ENCODE measurements at regions not wholly inside any gene's neighbourhood (a gene's known extent, or its start where the extent isn't known, plus 50 kb on each side); places are given as distances from the start of the nearest gene placed in this dataset.
"Not testable (repeated sequence)": the region's sequence is repeated elsewhere in the genome, so short reads cannot be mapped to it uniquely, and the experiment has no call there.

- no peak for DNase-seq
- no peaks in the 10 kb centered on the region for H3K4me1 ChIP-seq
- TF ChIP-seq CTCF (IDR thresholded peaks at IDR 0.05 in 8 of 11, conservative IDR thresholded peaks at IDR 0.05 in 3 of 11) (no peak), POLR2A (IDR thresholded peaks at IDR 0.05) (no peak), POLR2AphosphoS5 (IDR thresholded peaks at IDR 0.05) (no peak)
- H3K9me3 ChIP-seq: peaks cover 0 to 68% (median 45%) of the 10 kb centered on the region in 8 donors
- no peaks in the 10 kb centered on the region for H3K27me3 ChIP-seq (replicated peaks in 1 of 7)
- no peaks in the 10 kb centered on the region for H3K36me3 ChIP-seq
- WGBS, 5 donors: 85 to 96% (median 93%) methylated on average over 1 of the region's 1 CpG
- H3K4me3 ChIP-seq: no peak overlapping the region
- no peak overlapping the region for H3K27ac ChIP-seq
- intact Hi-C loops (cut with DNase I; ENCODE audit: low total_unique reads): no loop called here
Measured at GRCh38 chr5:92215116-92215515, 832.0 kb upstream of the ARRDC3 start.

GRCh38 chr5:92208265-92208664, 825.1 kb upstream of the ARRDC3 start:
- Histone ChIP-seq H3K4me3 (no peak overlapping the region), H3K9me3 (peaks cover 0 to 40% (median 9%) of the 10 kb centered on the region in 8 donors), H3K4me1 (no peaks in the 10 kb centered on the region), H3K27me3 (replicated peaks in 1 of 7) (no peaks in the 10 kb centered on the region), H3K27ac (no peak overlapping the region), H3K36me3 (no peaks in the 10 kb centered on the region)
- intact Hi-C loops (cut with DNase I; ENCODE audit: low total_unique reads): no loop called here
- TF ChIP-seq CTCF (IDR thresholded peaks at IDR 0.05 in 8 of 11, conservative IDR thresholded peaks at IDR 0.05 in 3 of 11): no peak
- no peak for TF ChIP-seq POLR2AphosphoS5 (IDR thresholded peaks at IDR 0.05)
- no peak for TF ChIP-seq POLR2A (IDR thresholded peaks at IDR 0.05)
- DNase-seq: no peak
- 74 to 91% (median 82%) methylated on average over 3 of the region's 3 CpGs for WGBS, 5 donors

- Histone ChIP-seq H3K27ac (no peak overlapping the region), H3K36me3 (no peaks in the 10 kb centered on the region)
- intact Hi-C loops (cut with DNase I; ENCODE audit: low total_unique reads): no loop called here
Measured at GRCh38 chr5:92207151-92207550, 824.0 kb upstream of the ARRDC3 start.

GRCh38 chr5:92206681-92207080, 823.6 kb upstream of the ARRDC3 start:
- DNase-seq: no peak
- no peak overlapping the region for H3K4me3 ChIP-seq
- H3K36me3 ChIP-seq: no peaks in the 10 kb centered on the region
- TF ChIP-seq POLR2A (IDR thresholded peaks at IDR 0.05) (no peak), POLR2AphosphoS5 (IDR thresholded peaks at IDR 0.05) (no peak), CTCF (IDR thresholded peaks at IDR 0.05 in 8 of 11, conservative IDR thresholded peaks at IDR 0.05 in 3 of 11) (no peak)
- 86 to 91% (median 90%) methylated on average over 5 of the region's 5 CpGs for WGBS, 5 donors
- H3K27me3 ChIP-seq (replicated peaks in 1 of 7): no peaks in the 10 kb centered on the region
- intact Hi-C loops (cut with DNase I; ENCODE audit: low total_unique reads): no loop called here
- H3K9me3 ChIP-seq: peaks cover 0 to 28% (median 5%) of the 10 kb centered on the region in 8 donors
- no peak overlapping the region for H3K27ac ChIP-seq
- H3K4me1 ChIP-seq: no peaks in the 10 kb centered on the region

More at GRCh38 chr5:92207151-92207550, 824.0 kb upstream of the ARRDC3 start:
- Histone ChIP-seq H3K4me3 (no peak overlapping the region), H3K4me1 (no peaks in the 10 kb centered on the region), H3K27me3 (replicated peaks in 1 of 7) (no peaks in the 10 kb centered on the region), H3K9me3 (peaks cover 0 to 32% (median 7%) of the 10 kb centered on the region in 8 donors)
- DNase-seq: no peak
- WGBS, 5 donors: 17 to 34% (median 24%) methylated on average over 2 of the region's 2 CpGs
- TF ChIP-seq POLR2A (IDR thresholded peaks at IDR 0.05): no peak
- no peak for TF ChIP-seq POLR2AphosphoS5 (IDR thresholded peaks at IDR 0.05)
- TF ChIP-seq CTCF (IDR thresholded peaks at IDR 0.05 in 8 of 11, conservative IDR thresholded peaks at IDR 0.05 in 3 of 11): no peak

GRCh38 chr5:92199035-92199434, 815.9 kb upstream of the ARRDC3 start:
- H3K36me3 ChIP-seq; intact Hi-C loops (cut with DNase I; ENCODE audit: low total_unique reads); H3K27me3 ChIP-seq (replicated peaks in 1 of 7); DNase-seq; H3K9me3 ChIP-seq; H3K4me1 ChIP-seq; H3K27ac ChIP-seq; H3K4me3 ChIP-seq: not testable (repeated sequence)
- WGBS, 5 donors: 88 to 94% (median 92%) methylated on average over 16 to 27 of the region's 27 CpGs

All from spleen (tissue), 11 donors.